B cell (primary cell): ENCODE measurements at regions not wholly inside any gene's neighbourhood (a gene's known extent, or its start where the extent isn't known, plus 50 kb on each side); places are given as distances from the start of the nearest gene placed in this dataset.
"Not testable (repeated sequence)": the region's sequence is repeated elsewhere in the genome, so short reads cannot be mapped to it uniquely, and the experiment has no call there.

ENCODE experiments used
- ATAC-seq: fragments of 200-7000 bp; cut with Tn5 transposase; one replicate; pipeline ENCODE4 v1.10.0; 2021; ENCODE audit warnings: low read depth, mild to moderate bottlenecking, moderate number of reproducible peaks, moderate library complexity
- CTCF ChIA-PET: fragments of 350-600 bp; sonication (Branson Sonifier 250); formaldehyde crosslinking; loops from one replicate; lab custom pipeline; 2021; ENCODE audit warnings: antibody characterized with exemption, inconsistent platforms; lab: Charles Lee
- POLR2A ChIA-PET: fragments of 350-600 bp; sonication (Branson Sonifier 250); formaldehyde crosslinking; loops from one replicate; lab custom pipeline; 2021; ENCODE audit warnings: antibody characterized with exemption; lab: Charles Lee
- DNase-seq: peaks from one replicate; pipeline ENCODE4 v3.0.0; 2013
- H2AFZ ChIP-seq: 2 replicates; pipeline ENCODE4 v1.6.1; 2012; ENCODE audit warnings: mild to moderate bottlenecking, low read depth, low read length; ENCODE audit not compliant: insufficient read depth, poor library complexity, severe bottlenecking
- H3K27ac ChIP-seq, 2 donors: 1 replicate in 1 of 2; 2 replicates in 1 of 2; pipeline ENCODE4 v1.5.1; 2012 to 2013; ENCODE audit warnings: low read length in 2 of 2, mild to moderate bottlenecking in 2 of 2, moderate library complexity in 1 of 2
- H3K27me3 ChIP-seq, 4 experiments: fragments of 200-600 bp in 1 of 4; sonication (generic) in 1 of 4; replicated peaks in 1 of 4; 1 replicate in 2 of 4; 2 replicates in 2 of 4; pipeline versions ENCODE4 v1.6.1 to v1.7.0; 2013 to 2016; ENCODE audit warnings: low read length in 3 of 4, mild to moderate bottlenecking in 2 of 4, mixed read lengths in 1 of 4, moderate library complexity in 1 of 4; ENCODE audit not compliant: insufficient read depth in 4 of 4, control insufficient read depth in 3 of 4; ENCODE audit errors: control extremely low read depth in 1 of 4
- H3K36me3 ChIP-seq, 2 experiments: replicated peaks in 1 of 2; 1 replicate in 1 of 2; 2 replicates in 1 of 2; pipeline versions ENCODE4 v1.6.1 to v1.7.1; 2013; ENCODE audit warnings: low read length in 1 of 2; ENCODE audit not compliant: insufficient read depth in 2 of 2, control insufficient read depth in 1 of 2; ENCODE audit errors: control extremely low read depth in 1 of 2, extremely low read depth in 1 of 2
- H3K4me1 ChIP-seq, 2 donors: fragments of 200-600 bp in 1 of 2; sonication (generic) in 1 of 2; 1 replicate in 1 of 2; 2 replicates in 1 of 2; pipeline versions ENCODE4 v1.5.1 to v1.6.1; 2013 to 2017; ENCODE audit warnings: low read length in 2 of 2; ENCODE audit not compliant: control insufficient read depth in 2 of 2, insufficient read depth in 2 of 2
- H3K4me2 ChIP-seq: replicated peaks from 2 replicates; pipeline ENCODE3; 2012; ENCODE audit warnings: mild to moderate bottlenecking, low read depth, low read length; ENCODE audit not compliant: poor library complexity, severe bottlenecking
- H3K4me3 ChIP-seq, 5 experiments: fragments of 200-600 bp in 1 of 5; sonication (generic) in 1 of 5; 1 replicate in 3 of 5; 2 replicates in 2 of 5; pipeline versions ENCODE4 v1.5.1 to v1.7.0; 2011 to 2016; ENCODE audit warnings: low read length in 4 of 5, mild to moderate bottlenecking in 4 of 5, low read depth in 2 of 5, control low read depth in 1 of 5, moderate library complexity in 1 of 5; ENCODE audit not compliant: insufficient read depth in 1 of 5; ENCODE audit errors: control extremely low read depth in 1 of 5, extremely low read depth in 1 of 5
- H3K79me2 ChIP-seq: fragments of 200-600 bp; sonication (generic); one replicate; pipeline ENCODE4 v1.6.0; 2016; ENCODE audit warnings: low read length; ENCODE audit not compliant: control insufficient read depth, insufficient read depth
- H3K9ac ChIP-seq: fragments of 200-600 bp; sonication (generic); 2 replicates; pipeline ENCODE4 v1.6.1; 2017; ENCODE audit warnings: mild to moderate bottlenecking, low read length, moderate library complexity
- H3K9me3 ChIP-seq, 3 donors: one replicate each; pipeline versions ENCODE4 v1.6.1 to v1.7.1; 2013; ENCODE audit warnings: low read length in 2 of 3; ENCODE audit not compliant: control insufficient read depth in 2 of 3, insufficient read depth in 1 of 3; ENCODE audit errors: control extremely low read depth in 1 of 3
- H4K20me1 ChIP-seq: 2 replicates; pipeline ENCODE4 v1.6.0; 2012; ENCODE audit warnings: mild to moderate bottlenecking, low read length; ENCODE audit not compliant: insufficient read depth, control insufficient read depth, poor library complexity, severe bottlenecking
- H3K27ac Mint-ChIP-seq: one replicate; pipeline ENCODE4 v1.8.0; 2021; ENCODE audit warnings: mixed read lengths
- H3K27me3 Mint-ChIP-seq: one replicate; pipeline ENCODE4 v1.8.0; 2021; ENCODE audit warnings: mixed read lengths
- H3K4me1 Mint-ChIP-seq: one replicate; pipeline ENCODE4 v1.8.0; 2021; ENCODE audit warnings: mixed read lengths
- H3K4me3 Mint-ChIP-seq: one replicate; pipeline ENCODE4 v1.8.0; 2021; ENCODE audit warnings: mixed read lengths
- H3K9me3 Mint-ChIP-seq: one replicate; pipeline ENCODE4 v1.8.0; 2022; ENCODE audit warnings: mixed read lengths; ENCODE audit not compliant: insufficient read depth
- CTCF ChIP-seq: fragments of 200-600 bp; IDR thresholded peaks from one replicate; pipeline ENCODE4 v1.8.0; 2022; ENCODE audit warnings: antibody characterized with exemption, mild to moderate bottlenecking
- EZH2 ChIP-seq: IDR thresholded peaks from 2 replicates; pipeline ENCODE4 v1.6.1; 2012; ENCODE audit warnings: borderline replicate concordance, low read depth, mild to moderate bottlenecking, moderate library complexity, low read length; ENCODE audit not compliant: insufficient read depth, poor library complexity, severe bottlenecking
- WGBS: methylation state at CpG from one replicate; pipeline ENCODE4 v1.1.5; 2013; ENCODE audit warnings: missing lambda C conversion rate; ENCODE audit not compliant: insufficient coverage; 5-methylcytosine and 5-hydroxymethylcytosine counted together
- intact Hi-C: fragments of 100-400 bp; cut with micrococcal nuclease; formaldehyde crosslinking; loops from one replicate; pipeline ENCODE4 v1.10.0; 2022

GRCh38 chr22:46033256-46034200, 56.6 kb upstream of the WNT7B start:
- Mint-ChIP-seq H3K27ac (no peak overlapping the region), H3K9me3 (no peaks in the 10 kb centered on the region), H3K27me3 (no peaks in the 10 kb centered on the region), H3K4me3 (no peak overlapping the region), H3K4me1 (peaks cover 18% of the 10 kb centered on the region)
- H3K4me1 ChIP-seq, result peaks cover 15 to 16% of the 10 kb centered on the region in 2 donors
- no peaks in the 10 kb centered on the region for H4K20me1 ChIP-seq
- no peaks in the 10 kb centered on the region for H3K9me3 ChIP-seq
- POLR2A ChIA-PET, result interaction anchor here (0.5 kb wide), 1 partner anchor 17 kb away, joined by 3 read pairs; no protein-coding TSS in a partner anchor
- no peak overlapping the region for H3K4me2 ChIP-seq
- WGBS, result 92% methylated on average over 8 of the region's 11 CpGs
- no peak for DNase-seq
- H3K36me3 ChIP-seq, result no peaks in the 10 kb centered on the region
- H3K79me2 ChIP-seq, result peaks cover 6% of the 10 kb centered on the region
- no peak overlapping the region for H2AFZ ChIP-seq
- H3K4me3 ChIP-seq, result no peak overlapping the region
- CTCF ChIA-PET, result interaction anchor here (0.6 to 1.8 kb wide), 6 partner anchors 9 to 82 kb away, joined by 3 to 9 read pairs (median 4); no protein-coding TSS in a partner anchor
- no peak for ATAC-seq
- no peak overlapping the region for H3K9ac ChIP-seq
- peaks cover 0 to 5% (median 0%) of the 10 kb centered on the region in 4 experiments for H3K27me3 ChIP-seq
- no peak overlapping the region for H3K27ac ChIP-seq
- TF ChIP-seq CTCF, result no peak
- TF ChIP-seq EZH2, result no peak
- intact Hi-C loops, result no loop called here

GRCh38 chr22:46034480-46034879, 57.5 kb upstream of the WNT7B start:
- H3K4me3 Mint-ChIP-seq, H3K27ac ChIP-seq, H3K9ac ChIP-seq, H3K4me2 ChIP-seq, intact Hi-C loops, H3K79me2 ChIP-seq, H3K9me3 ChIP-seq, H3K27me3 Mint-ChIP-seq, ATAC-seq, H2AFZ ChIP-seq, H3K9me3 Mint-ChIP-seq, DNase-seq, H3K27ac Mint-ChIP-seq, H3K4me3 ChIP-seq, H4K20me1 ChIP-seq, H3K27me3 ChIP-seq, H3K36me3 ChIP-seq: not testable (repeated sequence)
- H3K4me1 ChIP-seq, result peaks cover 15 to 16% of the 10 kb centered on the region in 2 donors
- ChIA-PET CTCF (interaction anchor here (0.6 to 1.8 kb wide), 6 partner anchors 17 to 871 kb away, joined by 3 to 9 read pairs (median 6); no protein-coding TSS in a partner anchor), POLR2A (interaction anchor here (0.5 kb wide), 1 partner anchor 18 kb away, joined by 3 read pairs; no protein-coding TSS in a partner anchor)
- WGBS, result 100% methylated on average over 2 of the region's 5 CpGs
- peaks cover 18% of the 10 kb centered on the region for H3K4me1 Mint-ChIP-seq
